ENCODE measurements at regions not wholly inside any gene's neighbourhood (a gene's known extent, or its start where the extent isn't known, plus 50 kb on each side); places are given as distances from the start of the nearest gene placed in this dataset.

GRCh38 chr3:65252266-65252665, 564.5 kb upstream of the ADAMTS9 start:
- Histone ChIP-seq H3K9ac (ENCODE audit: low read length) (no peak overlapping the region), H3K27me3 (ENCODE audit: insufficient read depth, low read length) (peaks cover 4% of the 10 kb centered on the region; the same call in 1 of the 2 replicates), H3K9me3 (ENCODE audit: control insufficient read depth in 1 of 2, insufficient read depth in 1 of 2, low read depth in 1 of 2, low read length in 2 of 2) (no peaks in the 10 kb centered on the region), H3K36me3 (ENCODE audit: control insufficient read depth in 1 of 2, insufficient read depth in 2 of 2, low read length in 2 of 2) (no peaks in the 10 kb centered on the region), H3K4me2 (ENCODE audit: low read length) (no peak overlapping the region), H3K27ac (ENCODE audit: low read depth, low read length) (no peak overlapping the region), H2AFZ (ENCODE audit: low read depth, low read length, poor library complexity, severe bottlenecking) (no peak overlapping the region), H3K4me1 (ENCODE audit: control insufficient read depth in 1 of 2, insufficient read depth in 2 of 2, low read length in 2 of 2) (no peaks in the 10 kb centered on the region), H3K79me2 (ENCODE audit: insufficient read depth, low read length) (no peaks in the 10 kb centered on the region), H4K20me1 (ENCODE audit: insufficient read depth) (no peaks in the 10 kb centered on the region), H3K9me2 (ENCODE audit: insufficient read depth) (no peaks in the 10 kb centered on the region), H3K4me3 (replicated peaks in 1 of 2; ENCODE audit: low read depth in 1 of 2, low read length in 2 of 2) (no peak overlapping the region)
- CTCF ChIA-PET: no interaction called here
- RAD21 ChIA-PET (ENCODE audit: low non-redundant PET in 1 of 2, low total read pairs in 2 of 2, uncharacterized antibody in 2 of 2, unreplicated experiment in 2 of 2): no interaction called here
- POLR2A ChIA-PET: no interaction called here
- ATAC-seq (no peak), DNase-seq (ENCODE audit: low read depth, low spot score) (no peak)
- TF ChIP-seq YY1 (IDR thresholded peaks at IDR 0.05; ENCODE audit: extremely low read depth, insufficient replicate concordance, low read depth, low read length) (no peak), EZH2phosphoT487 (IDR thresholded peaks at IDR 0.05; ENCODE audit: borderline replicate concordance) (no peak), ELF1 (IDR thresholded peaks at IDR 0.05; ENCODE audit: borderline replicate concordance, low read depth) (no peak), CBX3 (IDR thresholded peaks at IDR 0.05; ENCODE audit: low read depth) (no peak), SRF (IDR thresholded peaks at IDR 0.05; ENCODE audit: low read depth) (no peak)
- TF ChIP-seq, protein P1, sequence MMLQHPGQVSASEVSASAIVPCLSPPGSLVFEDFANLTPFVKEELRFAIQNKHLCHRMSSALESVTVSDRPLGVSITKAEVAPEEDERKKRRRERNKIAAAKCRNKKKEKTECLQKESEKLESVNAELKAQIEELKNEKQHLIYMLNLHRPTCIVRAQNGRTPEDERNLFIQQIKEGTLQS (IDR thresholded peaks at IDR 0.05): no peak
- BruUV-seq (replicated peaks): no TSS peak
- intact Hi-C loops (cut with micrococcal nuclease): no loop called here

DNA sequence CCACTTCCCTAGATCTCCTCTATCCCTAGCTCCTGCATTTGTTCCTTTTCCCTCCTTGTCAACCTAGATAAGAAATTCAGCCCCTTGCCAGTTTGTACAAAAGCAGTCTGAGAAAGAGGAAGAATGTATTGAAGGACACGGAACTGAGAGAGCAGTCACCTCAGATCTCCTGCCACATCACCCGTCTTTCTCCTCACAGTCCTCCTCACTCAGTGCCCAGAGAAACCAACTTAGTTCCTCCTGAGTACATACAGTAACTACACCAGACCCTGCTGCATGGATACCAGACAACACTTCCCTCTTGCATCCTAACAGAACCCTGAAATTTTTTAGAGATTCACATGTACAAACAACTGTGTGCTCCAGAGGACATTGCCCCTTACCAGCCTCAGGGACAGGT, 563.6 kb upstream of the ADAMTS9 start:
- Histone ChIP-seq H3K4me3 (replicated peaks in 1 of 2; ENCODE audit: low read depth in 1 of 2, low read length in 2 of 2) (no peak overlapping the region), H3K36me3 (ENCODE audit: control insufficient read depth in 1 of 2, insufficient read depth in 2 of 2, low read length in 2 of 2) (no peaks in the 10 kb centered on the region), H2AFZ (ENCODE audit: low read depth, low read length, poor library complexity, severe bottlenecking) (no peak overlapping the region), H3K9me3 (ENCODE audit: control insufficient read depth in 1 of 2, insufficient read depth in 1 of 2, low read depth in 1 of 2, low read length in 2 of 2) (no peaks in the 10 kb centered on the region), H3K9me2 (ENCODE audit: insufficient read depth) (no peaks in the 10 kb centered on the region), H3K4me2 (ENCODE audit: low read length) (no peak overlapping the region), H3K27me3 (ENCODE audit: insufficient read depth, low read length) (peaks cover 4% of the 10 kb centered on the region), H3K4me1 (ENCODE audit: control insufficient read depth in 1 of 2, insufficient read depth in 2 of 2, low read length in 2 of 2) (no peaks in the 10 kb centered on the region), H3K79me2 (ENCODE audit: insufficient read depth, low read length) (no peaks in the 10 kb centered on the region), H4K20me1 (ENCODE audit: insufficient read depth) (no peaks in the 10 kb centered on the region), H3K9ac (ENCODE audit: low read length) (no peak overlapping the region), H3K27ac (ENCODE audit: low read depth, low read length) (no peak overlapping the region)
- ChIA-PET CTCF (no interaction called here), POLR2A (no interaction called here), RAD21 (ENCODE audit: low non-redundant PET in 1 of 2, low total read pairs in 2 of 2, uncharacterized antibody in 2 of 2, unreplicated experiment in 2 of 2) (no interaction called here)
- no TSS peak for BruUV-seq (replicated peaks)
- DNase-seq (ENCODE audit: low read depth, low spot score) (no peak), ATAC-seq (no peak)
- intact Hi-C loops (cut with micrococcal nuclease): no loop called here
- TF ChIP-seq, protein P1 (IDR thresholded peaks at IDR 0.05): no peak
- no peak for TF ChIP-seq MAX (IDR thresholded peaks at IDR 0.05)
- no peak for TF ChIP-seq RAD21 (IDR thresholded peaks at IDR 0.05; ENCODE audit: low read depth)
- no peak for TF ChIP-seq TCF7L2 (IDR thresholded peaks at IDR 0.05; ENCODE audit: borderline replicate concordance, extremely low read depth, insufficient read depth, insufficient read length)
- TF ChIP-seq CEBPB (IDR thresholded peaks at IDR 0.05; ENCODE audit: low read depth): no peak
- TF ChIP-seq SRF (IDR thresholded peaks at IDR 0.05; ENCODE audit: low read depth): no peak
- TF ChIP-seq SP1 (IDR thresholded peaks at IDR 0.05; ENCODE audit: low read depth): no peak
- TF ChIP-seq, protein P2, sequence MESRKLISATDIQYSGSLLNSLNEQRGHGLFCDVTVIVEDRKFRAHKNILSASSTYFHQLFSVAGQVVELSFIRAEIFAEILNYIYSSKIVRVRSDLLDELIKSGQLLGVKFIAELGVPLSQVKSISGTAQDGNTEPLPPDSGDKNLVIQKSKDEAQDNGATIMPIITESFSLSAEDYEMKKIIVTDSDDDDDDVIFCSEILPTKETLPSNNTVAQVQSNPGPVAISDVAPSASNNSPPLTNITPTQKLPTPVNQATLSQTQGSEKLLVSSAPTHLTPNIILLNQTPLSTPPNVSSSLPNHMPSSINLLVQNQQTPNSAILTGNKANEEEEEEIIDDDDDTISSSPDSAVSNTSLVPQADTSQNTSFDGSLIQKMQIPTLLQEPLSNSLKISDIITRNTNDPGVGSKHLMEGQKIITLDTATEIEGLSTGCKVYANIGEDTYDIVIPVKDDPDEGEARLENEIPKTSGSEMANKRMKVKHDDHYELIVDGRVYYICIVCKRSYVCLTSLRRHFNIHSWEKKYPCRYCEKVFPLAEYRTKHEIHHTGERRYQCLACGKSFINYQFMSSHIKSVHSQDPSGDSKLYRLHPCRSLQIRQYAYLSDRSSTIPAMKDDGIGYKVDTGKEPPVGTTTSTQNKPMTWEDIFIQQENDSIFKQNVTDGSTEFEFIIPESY (IDR thresholded peaks at IDR 0.05; ENCODE audit: extremely low read depth, insufficient replicate concordance, low read length): no peak
- TF ChIP-seq CTCF (IDR thresholded peaks at IDR 0.05 in 2 of 3, conservative IDR thresholded peaks at IDR 0.05 in 1 of 3; ENCODE audit: borderline replicate concordance in 1 of 3, insufficient read depth in 1 of 3, low read depth in 2 of 3, low read length in 2 of 3): no peak
- no peak for TF ChIP-seq FOSL1 (IDR thresholded peaks at IDR 0.05; ENCODE audit: low read depth)
